Upper lobe of left lung (tissue), 4 donors: ENCODE measurements at regions not wholly inside any gene's neighbourhood (a gene's known extent, or its start where the extent isn't known, plus 50 kb on each side); places are given as distances from the start of the nearest gene placed in this dataset.

ENCODE experiments used
- EP300 ChIP-seq, 4 donors: sonication (generic); formaldehyde crosslinking; IDR thresholded peaks; one replicate each; pipeline ENCODE4 v1.5.1; 2017; ENCODE audit warnings: antibody characterized with exemption in 4 of 4, control low read depth in 2 of 4
- POLR2A ChIP-seq, 4 donors: fragments of 450-650 bp; IDR thresholded peaks; one replicate each; pipeline ENCODE4 v1.5.1; 2016 to 2017; ENCODE audit warnings: antibody characterized with exemption in 4 of 4, mild to moderate bottlenecking in 2 of 4
- TF ChIP-seq, protein P1 (sequence below), 6 experiments: fragments of 450-650 bp in 4 of 6; fragments of 200-600 bp in 2 of 6; sonication (generic) in 2 of 6; IDR thresholded peaks; one replicate each; pipeline ENCODE4 v1.5.1; 2016 to 2019; ENCODE audit warnings: antibody characterized with exemption in 6 of 6

DNA sequence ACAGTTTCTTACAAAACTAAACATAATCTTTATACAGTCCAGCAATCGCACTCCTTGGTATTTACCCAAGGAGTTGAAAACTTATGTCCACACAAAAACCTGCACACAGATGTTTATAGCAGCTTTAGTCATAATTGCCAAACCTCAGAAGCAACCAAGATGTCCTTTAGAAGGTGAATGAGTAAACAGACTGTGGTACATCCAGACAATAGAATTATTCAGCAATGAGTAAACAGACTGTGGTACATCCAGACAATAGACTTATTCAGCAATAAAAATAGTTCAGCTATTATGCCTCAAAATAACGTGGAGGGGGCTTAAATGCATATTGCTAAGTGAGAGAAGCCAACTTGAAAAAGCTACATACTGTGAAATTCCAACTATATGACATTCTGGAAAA lies 87.0 kb upstream of the GALNT2 start:
- TF ChIP-seq EP300 (IDR thresholded peaks at IDR 0.05) (no peak), POLR2A (IDR thresholded peaks at IDR 0.05) (no peak)
- TF ChIP-seq, protein P1, sequence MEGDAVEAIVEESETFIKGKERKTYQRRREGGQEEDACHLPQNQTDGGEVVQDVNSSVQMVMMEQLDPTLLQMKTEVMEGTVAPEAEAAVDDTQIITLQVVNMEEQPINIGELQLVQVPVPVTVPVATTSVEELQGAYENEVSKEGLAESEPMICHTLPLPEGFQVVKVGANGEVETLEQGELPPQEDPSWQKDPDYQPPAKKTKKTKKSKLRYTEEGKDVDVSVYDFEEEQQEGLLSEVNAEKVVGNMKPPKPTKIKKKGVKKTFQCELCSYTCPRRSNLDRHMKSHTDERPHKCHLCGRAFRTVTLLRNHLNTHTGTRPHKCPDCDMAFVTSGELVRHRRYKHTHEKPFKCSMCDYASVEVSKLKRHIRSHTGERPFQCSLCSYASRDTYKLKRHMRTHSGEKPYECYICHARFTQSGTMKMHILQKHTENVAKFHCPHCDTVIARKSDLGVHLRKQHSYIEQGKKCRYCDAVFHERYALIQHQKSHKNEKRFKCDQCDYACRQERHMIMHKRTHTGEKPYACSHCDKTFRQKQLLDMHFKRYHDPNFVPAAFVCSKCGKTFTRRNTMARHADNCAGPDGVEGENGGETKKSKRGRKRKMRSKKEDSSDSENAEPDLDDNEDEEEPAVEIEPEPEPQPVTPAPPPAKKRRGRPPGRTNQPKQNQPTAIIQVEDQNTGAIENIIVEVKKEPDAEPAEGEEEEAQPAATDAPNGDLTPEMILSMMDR (IDR thresholded peaks at IDR 0.05): no peak
